ENCODE measurements at regions not wholly inside any gene's neighbourhood (a gene's known extent, or its start where the extent isn't known, plus 50 kb on each side); places are given as distances from the start of the nearest gene placed in this dataset.
A peak's percentile ranks its signal among the peaks of the same experiment; 100 is the strongest.

DNA sequence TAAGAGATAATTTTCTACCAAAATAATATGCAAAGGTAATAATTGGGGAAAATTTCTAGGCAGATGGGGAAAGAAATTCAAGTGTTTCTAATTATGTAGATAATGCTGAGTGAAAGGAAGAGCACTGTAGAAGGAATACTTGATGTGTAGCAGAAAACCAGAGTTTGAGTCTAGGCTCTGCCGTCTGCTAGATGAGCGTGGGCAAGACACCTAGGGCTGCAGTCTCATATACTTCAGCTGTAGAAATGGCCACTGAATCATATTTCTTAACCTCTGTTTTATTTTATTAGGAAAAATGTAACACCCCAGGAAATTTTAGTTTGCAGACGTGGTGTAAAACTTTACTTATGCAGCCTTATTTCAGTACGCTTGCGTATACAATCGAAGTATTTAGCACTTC lies 59.8 kb upstream of the SLC38A2 start:
- peak overlapping the region; percentile 78 for H3K27ac Mint-ChIP-seq (ENCODE audit: low read depth, unreplicated experiment)
- intact Hi-C loops (cut with micrococcal nuclease) = loop anchor here (5.0 kb wide), 2 partner anchors 60 to 230 kb away; no protein-coding TSS in a partner anchor
- H3K9me3 Mint-ChIP-seq (ENCODE audit: unreplicated experiment) = no peaks in the 10 kb centered on the region
- ChIA-PET CTCF (interaction anchor here (0.7 kb wide), 1 partner anchor 230 kb away, joined by 3 read pairs; no protein-coding TSS in a partner anchor), POLR2A (interaction anchor here (0.7 to 8.6 kb wide), 25 partner anchors 11 to 477 kb away, joined by 3 to 120 read pairs (median 14); partner anchors contain the start of genes SLC38A1 and SLC38A2)
- H3K36me3 Mint-ChIP-seq (ENCODE audit: insufficient read depth, unreplicated experiment) = no peaks in the 10 kb centered on the region
- H3K4me1 Mint-ChIP-seq (ENCODE audit: insufficient read depth, unreplicated experiment) = peaks cover 41% of the 10 kb centered on the region
- H3K4me3 Mint-ChIP-seq (ENCODE audit: unreplicated experiment) = no peak overlapping the region
- no peaks in the 10 kb centered on the region for H3K27me3 Mint-ChIP-seq (ENCODE audit: insufficient read depth, unreplicated experiment)
- TF ChIP-seq, protein P1, sequence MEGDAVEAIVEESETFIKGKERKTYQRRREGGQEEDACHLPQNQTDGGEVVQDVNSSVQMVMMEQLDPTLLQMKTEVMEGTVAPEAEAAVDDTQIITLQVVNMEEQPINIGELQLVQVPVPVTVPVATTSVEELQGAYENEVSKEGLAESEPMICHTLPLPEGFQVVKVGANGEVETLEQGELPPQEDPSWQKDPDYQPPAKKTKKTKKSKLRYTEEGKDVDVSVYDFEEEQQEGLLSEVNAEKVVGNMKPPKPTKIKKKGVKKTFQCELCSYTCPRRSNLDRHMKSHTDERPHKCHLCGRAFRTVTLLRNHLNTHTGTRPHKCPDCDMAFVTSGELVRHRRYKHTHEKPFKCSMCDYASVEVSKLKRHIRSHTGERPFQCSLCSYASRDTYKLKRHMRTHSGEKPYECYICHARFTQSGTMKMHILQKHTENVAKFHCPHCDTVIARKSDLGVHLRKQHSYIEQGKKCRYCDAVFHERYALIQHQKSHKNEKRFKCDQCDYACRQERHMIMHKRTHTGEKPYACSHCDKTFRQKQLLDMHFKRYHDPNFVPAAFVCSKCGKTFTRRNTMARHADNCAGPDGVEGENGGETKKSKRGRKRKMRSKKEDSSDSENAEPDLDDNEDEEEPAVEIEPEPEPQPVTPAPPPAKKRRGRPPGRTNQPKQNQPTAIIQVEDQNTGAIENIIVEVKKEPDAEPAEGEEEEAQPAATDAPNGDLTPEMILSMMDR (IDR thresholded peaks at IDR 0.05; ENCODE audit: unreplicated experiment) = no peak
- BruUV-seq (replicated peaks) = no TSS peak
- DNase-seq (ENCODE audit: unreplicated experiment) = no peak

DNA sequence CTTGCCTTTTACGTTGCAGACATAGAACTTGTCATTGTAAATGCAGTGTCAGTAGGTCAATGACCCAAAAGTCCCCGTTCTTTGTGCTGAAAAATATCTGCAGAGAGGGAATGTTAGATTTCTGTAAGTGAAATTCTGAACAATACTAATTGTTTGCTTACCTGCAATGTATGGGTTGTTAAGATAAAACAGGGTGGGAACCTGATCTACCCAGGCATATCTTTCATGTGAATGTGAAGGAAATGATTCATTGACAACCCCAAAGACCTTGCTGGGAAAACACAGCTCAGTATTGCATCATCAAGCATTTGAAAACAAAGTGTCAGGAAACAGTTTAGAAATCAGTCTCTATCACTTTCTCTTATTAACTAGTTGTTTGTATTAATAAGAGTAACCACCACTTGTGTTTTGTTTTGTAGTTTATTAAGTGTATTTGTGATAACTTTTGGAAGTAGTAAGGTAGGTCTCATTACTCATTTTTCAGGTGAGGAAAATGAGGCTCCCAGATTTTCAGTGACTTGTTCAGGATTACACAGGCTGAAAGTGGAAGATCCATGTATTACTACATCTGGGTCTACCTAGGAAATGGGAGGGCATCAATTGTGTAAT lies 57.9 kb upstream of the SLC38A2 start:
- H3K4me1 Mint-ChIP-seq (ENCODE audit: insufficient read depth, unreplicated experiment) = peaks cover 33% of the 10 kb centered on the region

More for the DNA sequence above, 57.9 kb upstream of the SLC38A2 start:
- TF ChIP-seq, protein P1 (IDR thresholded peaks at IDR 0.05; ENCODE audit: unreplicated experiment) = no peak
- Mint-ChIP-seq H3K27ac (ENCODE audit: low read depth, unreplicated experiment) (peak overlapping the region; percentile 95), H3K9me3 (ENCODE audit: unreplicated experiment) (no peaks in the 10 kb centered on the region), H3K27me3 (ENCODE audit: insufficient read depth, unreplicated experiment) (no peaks in the 10 kb centered on the region), H3K36me3 (ENCODE audit: insufficient read depth, unreplicated experiment) (no peaks in the 10 kb centered on the region), H3K4me3 (ENCODE audit: unreplicated experiment) (peak overlapping the region; percentile 61)
- CTCF ChIA-PET = interaction anchor here (1.0 to 1.3 kb wide), 3 partner anchors 13 to 232 kb away, joined by 3 to 10 read pairs (median 4); no protein-coding TSS in a partner anchor
- intact Hi-C loops (cut with micrococcal nuclease) = loop anchor here (1.0 to 5.0 kb wide), 7 partner anchors 43 to 246 kb away; no protein-coding TSS in a partner anchor
- BruUV-seq (replicated peaks) = no TSS peak
- peak; percentile 93 for DNase-seq (ENCODE audit: unreplicated experiment)
- POLR2A ChIA-PET = interaction anchor here (0.6 to 8.6 kb wide), 30 partner anchors 13 to 273 kb away, joined by 3 to 120 read pairs (median 10); partner anchors contain the start of genes SLC38A1 and SLC38A2
